ENCODE measurements at regions not wholly inside any gene's neighbourhood (a gene's known extent, or its start where the extent isn't known, plus 50 kb on each side); places are given as distances from the start of the nearest gene placed in this dataset.

GRCh38 chr2:239760596-239760995 lies 264.5 kb downstream of the NDUFA10 start:
- no peak overlapping the region for H3K4me3 ChIP-seq (ENCODE audit: control insufficient read depth, low read depth, low read length)
- no peak for DNase-seq (ENCODE audit: low read depth)
- TF ChIP-seq, protein P1, sequence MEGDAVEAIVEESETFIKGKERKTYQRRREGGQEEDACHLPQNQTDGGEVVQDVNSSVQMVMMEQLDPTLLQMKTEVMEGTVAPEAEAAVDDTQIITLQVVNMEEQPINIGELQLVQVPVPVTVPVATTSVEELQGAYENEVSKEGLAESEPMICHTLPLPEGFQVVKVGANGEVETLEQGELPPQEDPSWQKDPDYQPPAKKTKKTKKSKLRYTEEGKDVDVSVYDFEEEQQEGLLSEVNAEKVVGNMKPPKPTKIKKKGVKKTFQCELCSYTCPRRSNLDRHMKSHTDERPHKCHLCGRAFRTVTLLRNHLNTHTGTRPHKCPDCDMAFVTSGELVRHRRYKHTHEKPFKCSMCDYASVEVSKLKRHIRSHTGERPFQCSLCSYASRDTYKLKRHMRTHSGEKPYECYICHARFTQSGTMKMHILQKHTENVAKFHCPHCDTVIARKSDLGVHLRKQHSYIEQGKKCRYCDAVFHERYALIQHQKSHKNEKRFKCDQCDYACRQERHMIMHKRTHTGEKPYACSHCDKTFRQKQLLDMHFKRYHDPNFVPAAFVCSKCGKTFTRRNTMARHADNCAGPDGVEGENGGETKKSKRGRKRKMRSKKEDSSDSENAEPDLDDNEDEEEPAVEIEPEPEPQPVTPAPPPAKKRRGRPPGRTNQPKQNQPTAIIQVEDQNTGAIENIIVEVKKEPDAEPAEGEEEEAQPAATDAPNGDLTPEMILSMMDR (conservative IDR thresholded peaks at IDR 0.05; ENCODE audit: control insufficient read depth, insufficient read depth, low read depth, low read length): no peak

GRCh38 chr2:239758279-239758877 lies 266.8 kb downstream of the NDUFA10 start:
- no peak overlapping the region for H3K4me3 ChIP-seq (ENCODE audit: control insufficient read depth, low read depth, low read length)
- no peak for DNase-seq (ENCODE audit: low read depth)
- TF ChIP-seq, protein P1 (conservative IDR thresholded peaks at IDR 0.05; ENCODE audit: control insufficient read depth, insufficient read depth, low read depth, low read length): no peak

GRCh38 chr2:239756790-239757760 lies 268.1 kb downstream of the NDUFA10 start:
- no peak overlapping the region for H3K4me3 ChIP-seq (ENCODE audit: control insufficient read depth, low read depth, low read length)
- peak; percentile 11 for DNase-seq (ENCODE audit: low read depth)
- TF ChIP-seq, protein P1 (conservative IDR thresholded peaks at IDR 0.05; ENCODE audit: control insufficient read depth, insufficient read depth, low read depth, low read length): no peak

DNA sequence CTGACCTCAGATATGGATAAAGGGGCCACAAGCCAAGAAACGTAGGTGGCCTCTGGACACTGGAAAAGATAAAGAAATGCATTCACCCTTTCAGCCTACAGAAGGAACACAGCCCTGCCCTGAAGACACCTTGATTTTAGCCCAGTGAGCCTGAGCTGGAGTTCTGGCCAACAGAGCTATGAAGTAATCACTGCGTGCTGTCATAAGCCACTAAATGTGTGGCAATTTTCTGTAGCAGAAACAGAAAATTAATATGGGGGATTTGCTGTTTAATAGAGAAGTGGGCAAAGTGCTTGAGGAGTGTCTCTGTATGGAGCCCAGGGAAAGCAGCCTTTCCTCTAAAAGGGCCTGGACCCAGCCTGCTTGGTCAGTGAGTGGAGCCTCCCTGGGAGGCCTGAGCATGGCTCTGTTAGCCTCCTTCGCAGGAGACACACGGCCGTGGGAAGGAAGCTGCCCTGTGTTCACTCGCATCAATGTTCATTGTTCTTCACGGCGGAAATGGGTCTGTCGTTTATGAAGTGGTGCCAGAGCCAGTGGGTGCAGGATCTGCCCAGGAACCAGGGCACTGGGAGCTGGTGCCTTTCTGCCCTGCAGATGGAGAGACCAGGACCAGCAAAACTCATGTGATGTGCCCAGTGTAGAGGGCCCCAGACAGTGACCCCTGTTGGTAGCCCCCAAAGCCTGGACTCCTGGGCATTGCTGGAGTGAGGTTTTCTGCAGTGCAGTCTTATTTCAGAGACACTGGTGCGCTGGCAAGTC lies 268.9 kb downstream of the NDUFA10 start:
- TF ChIP-seq, protein P1 (conservative IDR thresholded peaks at IDR 0.05; ENCODE audit: control insufficient read depth, insufficient read depth, low read depth, low read length): no peak
- DNase-seq (ENCODE audit: low read depth): no peak
- no peak overlapping the region for H3K4me3 ChIP-seq (ENCODE audit: control insufficient read depth, low read depth, low read length)

DNA sequence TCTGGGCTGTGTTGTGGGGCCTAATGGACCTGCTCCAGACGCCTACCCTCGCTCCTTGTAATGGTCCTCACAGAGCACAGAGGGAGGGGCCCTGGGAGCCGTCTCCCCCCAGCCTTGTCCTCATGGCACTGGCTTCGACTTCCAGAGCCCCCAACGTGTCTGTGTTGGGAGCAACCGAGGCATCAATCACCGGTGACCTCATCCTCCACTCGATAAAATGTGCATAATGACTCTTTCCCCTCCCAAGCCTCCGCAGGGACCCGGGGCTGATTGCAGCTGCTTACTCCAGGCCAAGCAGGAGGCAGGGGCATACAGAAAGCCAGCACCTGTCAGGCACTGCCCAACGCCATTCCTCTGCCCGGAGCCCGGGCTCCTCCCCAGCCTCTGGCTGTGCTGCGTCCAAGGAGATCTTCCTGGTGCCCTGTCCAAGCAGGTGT lies 271.7 kb downstream of the NDUFA10 start:
- TF ChIP-seq, protein P1 (conservative IDR thresholded peaks at IDR 0.05; ENCODE audit: control insufficient read depth, insufficient read depth, low read depth, low read length): no peak
- no peak for DNase-seq (ENCODE audit: low read depth)
- no peak overlapping the region for H3K4me3 ChIP-seq (ENCODE audit: control insufficient read depth, low read depth, low read length)

DNA sequence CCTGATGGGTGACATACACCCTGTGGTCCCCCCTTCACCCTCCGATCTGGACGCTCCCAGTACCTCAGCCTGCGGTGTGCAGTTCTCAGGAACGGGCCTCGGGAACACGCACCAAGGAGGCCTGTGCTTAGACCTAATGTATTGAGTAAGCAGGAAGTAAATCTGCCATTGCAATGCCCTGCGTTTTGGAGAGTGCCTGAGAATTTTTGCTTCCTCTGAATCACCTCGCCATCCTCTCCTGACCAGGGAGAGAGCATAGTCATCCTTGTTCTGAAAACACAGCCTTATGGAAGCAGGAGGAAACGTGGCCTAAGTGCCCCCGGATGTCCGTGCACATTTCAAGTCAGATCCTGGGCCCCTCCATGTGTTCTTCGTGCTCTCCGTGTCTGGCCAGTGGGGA lies 272.2 kb downstream of the NDUFA10 start:
- DNase-seq (ENCODE audit: low read depth): no peak
- H3K4me3 ChIP-seq (ENCODE audit: control insufficient read depth, low read depth, low read length): no peak overlapping the region
- TF ChIP-seq, protein P1 (conservative IDR thresholded peaks at IDR 0.05; ENCODE audit: control insufficient read depth, insufficient read depth, low read depth, low read length): no peak
